NCI-H187 (cell line): ENCODE measurements at regions not wholly inside any gene's neighbourhood (a gene's known extent, or its start where the extent isn't known, plus 50 kb on each side); places are given as distances from the start of the nearest gene placed in this dataset.
"Not testable (repeated sequence)": the region's sequence is repeated elsewhere in the genome, so short reads cannot be mapped to it uniquely, and the experiment has no call there.

Source experiments
- DNase-seq, 2 experiments: peaks; one replicate each; lab custom pipeline; 2025; lab: John Stamatoyannopoulos, UW

DNA sequence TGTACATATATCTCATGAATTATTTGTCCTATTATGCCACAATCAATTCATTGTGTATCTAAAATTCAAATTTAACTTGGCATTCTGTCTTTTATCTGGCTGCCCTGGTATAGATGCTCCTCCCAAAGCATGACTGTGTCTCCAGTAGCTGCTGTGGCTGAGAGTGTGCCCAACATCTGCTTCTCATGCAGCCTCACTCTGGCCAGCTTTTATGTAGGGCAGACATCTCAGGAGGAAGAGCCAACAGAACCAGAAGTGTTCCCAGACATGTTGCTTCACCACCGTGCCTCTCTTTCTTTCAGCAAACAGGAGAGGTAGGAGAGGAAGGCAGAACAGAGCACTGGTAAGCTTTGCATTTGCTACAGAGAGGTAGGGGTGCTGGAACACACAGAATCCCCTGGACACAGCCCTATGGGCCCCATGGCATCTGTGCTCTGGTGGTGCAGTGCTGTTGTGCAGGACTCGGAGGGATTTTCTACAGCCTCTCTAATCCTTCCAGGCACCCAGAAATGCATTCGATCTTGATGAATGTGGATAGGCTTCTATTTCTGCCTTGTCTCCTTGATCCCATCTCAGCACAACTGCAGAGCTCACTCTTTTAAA, 637.1 kb downstream of the UTRN start:
- DNase-seq: no peak

DNA sequence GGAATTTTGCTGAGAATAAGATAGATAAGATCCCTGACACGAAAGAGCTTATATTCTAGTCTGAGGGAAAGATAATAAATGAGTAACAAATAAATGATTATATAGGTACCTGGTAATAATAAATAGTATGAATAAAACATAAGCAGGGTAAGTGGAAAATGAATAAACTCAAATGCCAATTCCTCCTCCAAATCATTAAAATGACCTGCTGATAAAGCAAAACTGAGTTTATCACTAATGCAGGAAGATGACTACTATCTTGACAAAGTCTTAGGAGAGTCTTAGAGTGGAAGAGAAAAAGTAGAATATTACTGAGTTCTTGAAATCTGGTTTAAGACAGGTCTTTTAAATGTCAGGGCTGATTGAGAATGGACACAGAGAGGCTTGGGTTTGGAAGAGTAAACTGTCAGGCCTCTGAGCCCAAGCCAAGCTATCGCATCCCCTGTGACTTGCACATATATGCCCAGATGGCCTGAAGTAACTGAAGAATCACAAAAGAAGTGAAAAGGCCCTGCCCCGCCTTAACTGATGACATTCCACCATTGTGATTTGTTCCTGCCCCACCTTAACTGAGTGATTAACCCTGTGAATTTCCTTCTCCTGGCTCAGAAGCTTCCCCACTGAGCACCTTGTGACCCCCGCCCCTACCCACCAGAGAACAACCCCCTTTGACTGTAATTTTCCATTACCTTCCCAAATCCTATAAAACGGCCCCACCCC, 637.8 kb downstream of the UTRN start:
- DNase-seq: not testable (repeated sequence)

DNA sequence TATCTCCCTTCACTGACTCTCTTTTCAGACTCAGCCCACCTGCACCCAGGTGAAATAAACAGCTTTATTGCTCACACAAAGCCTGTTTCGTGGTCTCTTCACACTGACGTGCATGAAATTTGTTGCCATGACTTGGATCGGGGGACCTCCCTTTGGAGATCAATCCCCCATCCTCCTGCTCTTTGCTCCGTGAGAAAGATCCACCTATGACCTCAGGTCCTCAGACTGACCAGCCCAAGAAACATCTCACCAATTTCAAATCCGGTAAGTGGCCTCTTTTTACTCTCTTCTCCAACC, 638.3 kb downstream of the UTRN start:
- DNase-seq: not testable (repeated sequence)

DNA sequence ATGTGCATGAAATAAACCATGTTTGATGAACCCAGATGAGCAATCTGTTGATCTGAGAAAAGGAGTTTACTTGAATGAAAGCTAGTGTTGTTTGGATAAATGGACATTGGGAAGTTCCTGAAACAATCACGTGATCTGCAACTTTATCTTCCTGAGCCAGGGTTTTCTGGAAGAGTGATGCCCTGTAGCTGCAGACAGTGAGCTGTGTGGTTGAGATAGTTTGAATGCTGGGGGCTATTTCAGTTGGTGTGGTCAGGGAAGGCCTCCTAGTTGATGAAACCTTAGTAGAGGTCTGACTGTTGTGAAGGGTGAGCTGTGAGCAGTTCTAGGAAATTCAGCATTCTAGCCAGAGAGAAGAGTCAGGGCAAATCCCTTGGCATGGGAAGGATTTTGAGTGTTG, 643.7 kb downstream of the UTRN start:
- DNase-seq: no peak

DNA sequence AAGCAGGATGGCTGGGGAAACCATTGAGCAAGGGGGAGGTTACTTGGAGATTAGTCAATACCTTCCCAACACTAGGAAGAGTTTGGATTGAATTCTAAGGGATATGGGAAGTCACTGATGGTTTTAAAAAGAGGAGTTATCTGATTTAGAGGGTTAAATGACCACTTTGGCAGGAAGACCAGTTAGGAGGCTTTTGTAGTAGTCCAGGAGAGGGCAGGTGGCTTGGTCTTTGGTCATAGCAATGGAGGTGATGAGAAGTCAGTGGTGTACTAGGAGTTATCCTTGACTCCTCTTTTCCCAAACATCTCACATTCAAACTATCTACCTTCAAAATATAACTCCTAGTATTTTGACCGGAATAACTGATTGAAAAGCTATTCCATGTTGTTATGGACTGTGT, 644.1 kb downstream of the UTRN start:
- no peak for DNase-seq

DNA sequence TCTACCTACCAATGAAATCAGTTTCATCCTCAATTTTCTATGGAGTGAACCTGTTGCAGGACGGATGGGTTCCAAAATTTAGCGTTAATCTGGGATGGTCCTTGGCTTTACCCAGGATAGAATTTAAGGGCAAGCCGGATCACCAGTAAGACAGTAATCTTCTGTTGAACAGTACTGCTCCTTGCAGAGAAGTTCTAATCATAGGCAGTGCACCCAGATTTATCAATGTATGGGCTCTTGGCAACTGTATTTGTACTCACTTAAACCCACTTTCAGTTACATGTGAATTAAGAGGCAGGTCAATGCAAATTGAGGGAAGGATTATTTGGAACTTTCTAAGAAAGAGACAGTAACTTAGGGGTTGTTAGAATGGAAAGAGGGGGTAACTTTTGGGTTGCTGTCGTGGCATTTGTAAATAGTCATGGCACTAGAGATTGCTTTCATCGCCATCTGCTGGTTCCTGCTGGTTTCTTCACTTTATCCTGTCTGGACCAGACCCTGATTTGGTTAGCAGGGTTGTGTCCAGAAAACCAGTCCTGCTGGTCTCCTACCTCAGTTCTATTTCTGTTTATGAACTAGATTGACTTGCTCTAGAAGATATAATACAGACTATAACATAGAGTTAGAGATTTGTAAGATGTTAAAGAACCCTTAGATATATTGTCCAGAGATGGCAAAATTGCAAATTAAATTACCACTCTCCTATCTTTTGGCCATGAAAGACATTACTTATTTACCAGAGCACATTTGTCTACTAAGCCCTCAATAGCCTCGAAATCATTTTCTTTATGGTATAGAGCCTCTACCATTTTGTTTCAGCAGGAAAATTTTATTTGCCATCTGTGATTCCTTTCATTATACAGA, 646.3 kb downstream of the UTRN start:
- no peak for DNase-seq

DNA sequence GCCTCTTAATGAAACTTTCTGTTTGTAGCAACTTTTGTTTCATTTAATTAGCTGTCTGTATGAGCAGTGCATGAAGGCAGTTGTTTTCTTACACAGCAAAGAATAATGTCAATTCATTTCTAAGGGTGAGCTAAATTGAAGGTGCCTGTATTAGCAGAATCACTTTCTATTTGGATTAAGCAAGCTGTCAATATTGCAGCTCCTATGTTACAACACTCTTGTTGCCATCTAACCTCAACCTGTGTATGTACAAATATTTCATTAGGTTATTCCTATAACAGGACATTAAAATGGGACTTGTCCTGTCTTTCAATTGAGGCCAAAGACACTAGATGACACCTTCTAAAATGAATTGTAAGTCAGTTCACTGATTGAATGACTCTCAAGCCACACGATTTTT, 647.5 kb downstream of the UTRN start:
- DNase-seq: no peak

DNA sequence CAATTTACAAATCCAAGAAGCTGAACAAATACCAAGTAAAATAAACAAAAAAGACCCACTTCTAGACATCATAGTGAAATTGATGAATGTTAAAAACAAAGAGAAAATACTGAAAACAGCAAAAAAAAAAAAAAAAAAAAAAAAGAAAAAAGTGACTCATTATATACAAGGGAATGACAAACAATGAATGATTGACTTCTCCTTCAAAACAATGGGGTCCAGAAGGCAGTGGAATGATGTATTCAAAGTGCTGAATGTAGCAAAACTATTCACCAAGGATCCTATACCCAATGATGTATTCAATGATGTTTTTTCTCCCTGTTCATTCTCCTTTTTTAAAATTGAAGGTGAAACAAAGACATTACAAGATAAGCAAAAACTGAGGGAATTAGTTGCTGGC, 650.0 kb downstream of the UTRN start:
- no peak for DNase-seq

DNA sequence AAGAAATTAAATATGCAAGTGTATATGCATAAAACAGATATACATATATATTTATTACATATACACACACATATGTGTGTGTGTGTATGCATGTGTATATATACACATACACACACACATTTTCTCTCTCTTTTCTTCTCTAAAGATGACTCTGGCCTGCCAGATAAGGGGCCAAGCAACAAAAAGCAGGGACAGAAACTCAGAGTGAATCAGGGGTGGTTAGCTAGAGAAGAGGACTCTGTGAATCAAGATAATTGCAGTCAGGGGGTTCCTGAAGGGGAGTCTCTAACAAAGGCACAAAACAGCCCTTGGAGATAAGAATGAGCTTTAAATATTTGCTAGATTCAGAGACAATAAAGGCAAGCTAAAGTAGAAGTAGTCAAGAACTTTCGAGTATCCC, 650.5 kb downstream of the UTRN start:
- DNase-seq: no peak

DNA sequence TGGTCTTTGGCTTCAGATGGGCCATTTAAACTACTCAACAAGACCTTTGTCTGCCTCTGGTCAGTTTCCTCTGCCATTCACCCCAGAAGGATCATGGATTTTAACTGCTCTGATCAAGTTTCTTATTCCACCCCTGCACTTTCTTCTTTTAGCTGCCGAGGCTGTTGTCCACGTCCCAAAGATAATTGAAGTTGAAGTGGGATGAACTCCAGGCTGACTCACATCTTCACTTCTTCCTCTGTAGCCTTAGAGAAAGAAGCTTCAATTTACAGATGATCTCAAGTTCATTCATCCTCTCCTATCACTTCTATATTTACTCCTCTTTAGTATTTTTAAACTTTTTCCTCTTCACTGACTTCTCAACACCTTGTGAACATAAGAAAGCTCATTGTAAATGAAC, 651.6 kb downstream of the UTRN start:
- no peak for DNase-seq

DNA sequence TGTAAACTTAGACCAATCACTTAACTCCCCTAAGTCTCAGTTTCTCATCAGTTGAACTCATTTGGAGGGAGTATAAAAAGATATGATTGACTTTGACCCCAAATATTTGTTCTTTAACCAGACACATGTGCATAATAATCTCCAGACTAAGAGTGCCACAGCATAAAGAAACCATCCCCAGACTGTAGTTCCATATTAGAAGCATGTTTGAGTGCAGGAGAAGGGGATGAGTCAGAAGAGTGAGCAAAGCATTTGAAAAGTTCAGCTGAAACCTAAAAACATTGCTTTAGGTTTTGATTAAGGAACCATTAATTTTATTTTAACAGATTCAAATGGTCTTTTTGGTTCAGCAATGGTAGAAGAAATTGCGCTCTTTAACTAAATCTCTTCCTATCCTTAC, 654.8 kb downstream of the UTRN start:
- DNase-seq: no peak

DNA sequence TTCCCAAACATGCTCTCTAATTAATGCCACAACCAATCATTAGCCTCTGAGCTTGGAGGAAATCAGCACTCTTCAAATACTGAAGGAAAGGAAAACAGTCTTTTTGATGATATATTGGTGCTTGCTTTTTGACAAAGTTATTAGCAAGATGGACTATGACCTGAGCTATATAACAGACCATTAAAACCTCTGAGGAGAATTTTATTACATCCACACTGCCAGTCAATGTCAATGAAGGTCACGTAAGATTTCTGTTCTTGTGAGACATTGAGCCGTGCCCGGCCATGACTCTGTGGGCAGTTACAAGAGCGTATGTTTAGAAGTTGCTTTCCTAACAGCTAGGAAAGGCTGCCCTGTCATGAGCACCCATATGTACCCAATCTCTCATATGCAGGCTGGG, 659.0 kb downstream of the UTRN start:
- DNase-seq: no peak

DNA sequence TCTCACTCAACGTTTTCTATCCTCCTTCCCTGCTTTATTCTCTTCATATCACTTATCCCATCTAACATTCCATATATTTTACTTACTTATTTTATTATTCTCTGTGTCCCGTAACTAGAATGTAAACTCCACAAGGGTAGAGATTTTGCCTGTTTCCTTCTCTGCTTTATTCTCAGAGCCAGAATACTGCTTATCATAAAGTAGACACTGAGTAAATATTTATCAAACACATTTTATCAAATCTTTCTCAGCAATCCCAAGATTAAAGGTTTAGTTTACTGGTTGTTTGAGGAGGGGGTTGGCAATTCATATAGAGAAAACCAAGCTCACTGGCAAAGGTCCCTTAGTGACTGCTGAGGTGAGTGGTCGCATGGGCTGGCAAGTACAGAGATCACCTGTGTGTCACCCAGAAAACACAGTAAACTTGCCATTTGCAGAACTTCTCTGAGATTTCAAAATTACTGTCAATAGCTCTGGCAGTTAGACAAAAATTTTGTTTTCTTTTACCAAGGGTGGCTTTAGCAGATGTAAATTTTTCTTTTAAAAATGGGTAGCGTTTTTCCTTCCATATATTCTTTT, 662.4 kb downstream of the UTRN start:
- no peak for DNase-seq

DNA sequence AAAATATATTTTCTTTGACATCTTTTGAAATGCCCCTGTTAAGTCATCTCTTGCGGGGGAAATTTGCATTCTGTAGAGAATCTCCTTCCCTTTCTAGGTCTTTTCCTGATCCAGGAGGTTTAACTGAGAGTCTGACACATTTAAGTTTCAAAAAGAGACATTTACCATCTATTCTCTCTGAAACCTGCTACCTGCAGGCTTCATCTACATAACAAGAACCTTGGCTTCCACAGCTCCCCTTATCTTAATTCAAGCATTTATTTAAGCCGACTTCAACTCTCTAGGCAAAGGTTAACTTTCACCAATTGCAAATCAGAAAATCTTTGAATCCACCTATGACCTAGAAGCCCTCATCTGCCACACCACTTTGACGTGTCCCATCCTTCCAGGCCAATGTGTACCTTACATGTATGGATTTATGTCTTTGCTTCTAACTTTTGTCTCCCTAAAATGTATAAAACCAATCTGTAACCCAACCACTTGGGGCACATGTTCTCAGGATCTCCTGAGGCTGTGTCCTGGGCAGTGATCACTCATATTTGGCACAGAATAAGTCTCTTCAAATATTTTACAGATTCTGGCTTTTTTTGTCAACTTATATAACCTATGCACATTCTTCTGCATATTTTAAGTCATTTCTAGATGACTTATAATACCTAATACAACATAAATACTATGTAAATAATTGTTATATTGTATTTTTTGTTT, 666.7 kb downstream of the UTRN start:
- DNase-seq: no peak

DNA sequence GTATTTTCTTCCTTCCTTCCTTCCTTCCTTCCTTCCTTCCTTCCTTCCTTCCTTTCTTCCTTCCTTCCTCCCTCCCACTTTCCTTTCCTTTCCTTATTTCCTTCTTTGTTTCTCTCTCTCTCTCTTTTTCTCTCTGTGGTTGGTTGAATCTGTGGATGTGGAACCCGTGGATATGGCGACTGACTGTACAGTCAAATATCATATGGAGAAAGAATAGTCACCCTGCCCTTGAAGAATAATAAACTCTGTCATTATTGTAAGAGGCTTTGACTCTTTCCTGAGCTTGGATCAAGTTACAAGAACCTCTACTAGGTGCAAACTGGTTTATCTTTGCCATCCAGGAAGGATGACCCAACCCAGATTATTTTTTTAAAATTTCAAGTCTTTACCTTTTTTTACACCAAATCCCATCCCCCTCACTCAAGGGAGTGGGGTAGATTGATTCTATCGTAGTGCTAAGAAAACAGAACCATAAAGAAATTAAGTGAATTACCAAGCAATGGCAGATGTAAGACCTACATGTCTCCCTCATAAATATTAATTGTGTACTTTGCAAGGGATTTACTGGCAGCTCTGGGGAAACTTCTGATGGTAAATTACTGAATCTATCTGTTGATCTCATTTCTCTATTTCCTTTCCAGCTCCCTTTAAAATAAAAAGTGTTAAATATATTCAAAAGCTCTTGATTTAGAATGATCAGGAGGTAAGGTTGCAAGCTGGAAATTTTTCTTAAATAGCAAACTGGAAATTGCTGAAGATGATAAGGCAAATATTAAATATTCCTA, 667.5 kb downstream of the UTRN start:
- DNase-seq: no peak

DNA sequence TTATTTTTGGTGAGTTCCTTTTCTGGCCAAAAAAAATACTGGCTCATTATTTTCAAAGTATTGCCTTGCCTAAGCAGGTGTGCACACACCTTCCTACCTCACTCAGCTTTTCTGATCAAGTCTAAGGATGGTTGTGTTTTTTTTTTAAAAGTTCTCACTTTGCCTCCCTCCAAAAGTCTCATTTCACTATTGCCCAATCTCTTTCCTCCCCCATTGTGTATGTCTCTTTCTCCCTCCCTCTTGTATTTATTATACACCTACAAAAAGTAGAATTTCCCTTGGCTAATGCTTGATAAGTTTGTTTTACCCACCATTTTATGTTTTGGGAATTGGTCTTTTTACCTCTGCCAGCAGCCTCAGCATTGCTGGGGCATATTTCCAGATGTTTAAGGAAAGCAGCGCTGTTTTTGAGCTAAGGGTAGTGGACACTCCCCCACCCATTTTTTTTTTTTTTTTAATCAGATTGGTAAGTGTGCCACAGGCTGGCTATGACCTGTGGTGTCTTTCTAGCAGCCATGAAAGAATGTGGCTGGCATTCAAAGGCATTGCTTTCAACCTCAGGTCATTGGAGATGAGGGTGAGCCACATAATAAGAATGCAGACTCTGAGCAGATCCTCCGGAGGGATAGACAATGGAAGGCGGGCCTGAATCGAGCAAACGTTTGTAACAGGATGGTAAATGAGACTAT, 668.6 kb downstream of the UTRN start:
- no peak for DNase-seq

DNA sequence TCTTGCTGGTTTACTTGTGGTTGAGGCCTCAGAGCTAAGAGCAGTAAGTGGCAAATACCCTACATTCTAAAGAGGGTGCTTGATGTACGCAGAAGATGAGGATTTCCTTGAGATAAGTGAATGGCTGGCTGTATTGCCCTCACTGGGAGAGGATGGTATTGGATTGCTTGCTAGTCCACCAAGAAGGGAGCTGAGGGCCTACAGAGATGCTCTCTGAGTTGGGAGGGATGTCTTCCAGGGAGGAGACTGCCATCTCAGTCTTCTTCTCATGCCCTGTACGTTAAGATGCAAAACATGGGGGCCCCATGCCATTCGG, 669.1 kb downstream of the UTRN start:
- no peak for DNase-seq

DNA sequence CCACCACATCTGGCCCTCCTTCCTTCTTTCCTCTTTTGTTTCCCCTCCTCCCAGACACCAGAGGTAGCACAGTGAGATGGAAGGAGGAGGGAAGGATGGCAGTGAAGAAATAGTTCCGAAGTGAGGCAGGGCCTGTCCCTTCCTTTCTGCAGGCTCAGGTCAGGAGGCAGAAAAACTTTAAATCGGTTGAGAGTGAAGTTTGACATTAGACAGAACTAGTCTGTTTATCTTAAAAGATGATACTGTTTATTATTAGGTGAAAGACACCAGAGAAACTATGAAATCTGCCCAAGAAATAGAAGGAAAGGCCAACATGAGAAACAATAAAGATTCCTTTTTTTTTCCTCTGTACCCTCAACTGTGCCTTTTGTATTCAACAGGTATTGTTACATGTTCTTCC, 670.3 kb downstream of the UTRN start:
- DNase-seq: no peak

DNA sequence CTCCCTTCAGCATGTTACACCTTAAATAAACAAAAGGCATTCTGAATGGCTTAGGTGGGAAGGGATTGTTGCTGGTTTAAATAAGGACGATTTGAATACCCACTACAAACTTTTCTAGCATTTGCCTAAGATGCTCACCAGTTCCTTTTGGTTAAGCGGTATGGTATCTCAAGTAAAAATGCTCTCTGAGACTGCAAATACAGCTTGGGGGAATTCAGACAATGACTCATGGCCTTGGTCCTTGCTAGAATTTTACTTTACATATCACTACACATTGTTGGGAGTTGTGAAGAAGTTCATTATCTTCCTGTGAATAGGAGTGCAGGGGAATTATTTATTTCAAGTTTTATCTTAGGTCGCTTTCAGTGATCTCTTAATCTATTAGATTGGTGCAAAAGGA, 670.7 kb downstream of the UTRN start:
- no peak for DNase-seq

DNA sequence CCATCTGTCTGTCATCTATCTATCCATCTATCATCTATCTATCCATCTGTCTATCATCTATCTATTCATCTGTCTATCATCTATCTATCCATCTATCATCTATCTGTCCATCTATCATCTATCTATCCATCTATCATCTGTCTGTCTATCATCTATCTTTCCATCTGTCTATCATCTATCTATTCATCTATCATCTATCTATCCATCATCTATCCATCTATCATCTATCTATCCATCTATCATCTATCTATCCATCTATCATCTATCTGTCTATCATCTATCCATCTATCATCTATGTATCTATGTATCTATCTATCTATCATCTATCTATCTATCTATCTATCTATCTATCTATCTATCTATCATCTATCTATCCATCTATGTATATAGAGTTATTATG, 671.6 kb downstream of the UTRN start:
- not testable (repeated sequence) for DNase-seq
